ENCODE measurements at regions not wholly inside any gene's neighbourhood (a gene's known extent, or its start where the extent isn't known, plus 50 kb on each side); places are given as distances from the start of the nearest gene placed in this dataset.

GRCh38 chr22:34534101-34534500 is 531.9 kb upstream of the ISX start:
- no peak overlapping the region for H3K4me3 ChIP-seq (ENCODE audit: low read depth in 1 of 3, low read length in 3 of 3)
- no peak for DNase-seq (ENCODE audit: low spot score)
- 38% methylated on average over 4 of the region's 4 CpGs for WGBS
- H3K9ac ChIP-seq (ENCODE audit: low read depth in 1 of 2, low read length in 2 of 2), result no peak overlapping the region
- H3K27me3 ChIP-seq (ENCODE audit: control insufficient read depth in 4 of 4, insufficient read depth in 4 of 4, low read length in 3 of 4), result peaks cover 0 to 7% (median 0%) of the 10 kb centered on the region in 4 donors
- H3K36me3 ChIP-seq (ENCODE audit: control insufficient read depth in 4 of 4, insufficient read depth in 3 of 4, low read depth in 1 of 4, low read length in 3 of 4), result no peaks in the 10 kb centered on the region
- no peak overlapping the region for H3K27ac ChIP-seq (ENCODE audit: low read depth in 1 of 2, low read length in 2 of 2)
- TF ChIP-seq CTCF (IDR thresholded peaks at IDR 0.05; ENCODE audit: low read depth, low read length, missing input control), result no peak
- no peak for TF ChIP-seq FOXA1 (IDR thresholded peaks at IDR 0.05)
- no peak for TF ChIP-seq GABPA (IDR thresholded peaks at IDR 0.05 in 1 of 2, conservative IDR thresholded peaks at IDR 0.05 in 1 of 2)
- TF ChIP-seq HNF4G (IDR thresholded peaks at IDR 0.05), result no peak
- TF ChIP-seq RAD21 (IDR thresholded peaks at IDR 0.05), result no peak
- no peak for TF ChIP-seq REST (IDR thresholded peaks at IDR 0.05)
- TF ChIP-seq SP1 (IDR thresholded peaks at IDR 0.05), result no peak
- no peak for TF ChIP-seq TAF1 (conservative IDR thresholded peaks at IDR 0.05)
- TF ChIP-seq EGR1 (IDR thresholded peaks at IDR 0.05; ENCODE audit: low read depth in 2 of 2), result no peak
- no peak for TF ChIP-seq NR2F2 (IDR thresholded peaks at IDR 0.05)
- no peak for TF ChIP-seq FOXA2 (IDR thresholded peaks at IDR 0.05)
- no peak for TF ChIP-seq ATF3 (IDR thresholded peaks at IDR 0.05)
- no peak for TF ChIP-seq JUND (IDR thresholded peaks at IDR 0.05)
- no peak for TF ChIP-seq MAX (IDR thresholded peaks at IDR 0.05)
- TF ChIP-seq HNF4A (conservative IDR thresholded peaks at IDR 0.05), result no peak
- TF ChIP-seq RXRA (IDR thresholded peaks at IDR 0.05), result no peak
- no peak for TF ChIP-seq YY1 (IDR thresholded peaks at IDR 0.05)
- TF ChIP-seq ZBTB33 (IDR thresholded peaks at IDR 0.05), result no peak
- H3K9me3 ChIP-seq (ENCODE audit: control insufficient read depth in 4 of 4, low read length in 3 of 4), result peaks cover 0 to 3% (median under 1%) of the 10 kb centered on the region in 4 donors
- H3K4me1 ChIP-seq (ENCODE audit: control insufficient read depth in 4 of 4, insufficient read depth in 4 of 4, low read length in 3 of 4), result no peaks in the 10 kb centered on the region
